ENCODE measurements at regions not wholly inside any gene's neighbourhood (a gene's known extent, or its start where the extent isn't known, plus 50 kb on each side); places are given as distances from the start of the nearest gene placed in this dataset.

DNA sequence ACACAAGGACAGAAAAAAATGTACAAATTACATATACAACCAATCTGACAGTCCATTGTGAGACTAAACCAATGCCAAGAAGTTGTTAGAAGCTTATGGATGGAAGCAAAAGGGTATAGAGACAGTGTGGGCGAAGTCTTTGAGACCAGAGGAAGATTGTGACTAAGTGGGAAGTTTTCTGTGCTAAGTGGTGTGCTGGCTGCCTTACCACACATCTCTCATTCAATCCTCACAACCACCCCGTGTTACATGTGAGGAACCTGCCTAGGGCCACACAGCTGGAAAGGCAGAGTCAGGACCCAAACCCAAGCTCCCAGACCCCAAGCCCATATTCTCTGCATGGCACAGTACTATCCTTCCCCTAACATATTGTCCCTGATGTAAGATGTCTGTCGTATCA is 53.5 kb upstream of the DUSP10 start:
- TF ChIP-seq SP1 (IDR thresholded peaks at IDR 0.05; ENCODE audit: low read depth, low read length) (no peak), EZH2 (IDR thresholded peaks at IDR 0.05; ENCODE audit: low read depth, low read length, severe bottlenecking) (no peak), SIN3A (conservative IDR thresholded peaks at IDR 0.05 in 1 of 2, IDR thresholded peaks at IDR 0.05 in 1 of 2; ENCODE audit: low read depth in 1 of 2, low read length in 2 of 2) (no peak), EP300 (IDR thresholded peaks at IDR 0.05; ENCODE audit: borderline replicate concordance in 1 of 2, low read depth in 2 of 2, low read length in 2 of 2) (no peak), SUZ12 (IDR thresholded peaks at IDR 0.05; ENCODE audit: low read length) (no peak), KDM1A (IDR thresholded peaks at IDR 0.05; ENCODE audit: borderline replicate concordance, low read length) (no peak), BACH1 (IDR thresholded peaks at IDR 0.05; ENCODE audit: low read length) (no peak), HDAC2 (IDR thresholded peaks at IDR 0.05; ENCODE audit: borderline replicate concordance in 1 of 2, low read depth in 2 of 2, low read length in 2 of 2) (no peak), RNF2 (IDR thresholded peaks at IDR 0.05; ENCODE audit: borderline replicate concordance, low read depth, low read length, missing control alignments, poor library complexity, severe bottlenecking) (no peak), RAD21 (IDR thresholded peaks at IDR 0.05 in 1 of 2, conservative IDR thresholded peaks at IDR 0.05 in 1 of 2; ENCODE audit: low read depth in 2 of 2, low read length in 2 of 2) (no peak)
- TF ChIP-seq, protein P1, sequence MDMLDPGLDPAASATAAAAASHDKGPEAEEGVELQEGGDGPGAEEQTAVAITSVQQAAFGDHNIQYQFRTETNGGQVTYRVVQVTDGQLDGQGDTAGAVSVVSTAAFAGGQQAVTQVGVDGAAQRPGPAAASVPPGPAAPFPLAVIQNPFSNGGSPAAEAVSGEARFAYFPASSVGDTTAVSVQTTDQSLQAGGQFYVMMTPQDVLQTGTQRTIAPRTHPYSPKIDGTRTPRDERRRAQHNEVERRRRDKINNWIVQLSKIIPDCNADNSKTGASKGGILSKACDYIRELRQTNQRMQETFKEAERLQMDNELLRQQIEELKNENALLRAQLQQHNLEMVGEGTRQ (IDR thresholded peaks at IDR 0.05; ENCODE audit: low read length), result no peak
- H2BK20ac ChIP-seq (ENCODE audit: low read length), result no peak overlapping the region
- no peak overlapping the region for H3K56ac ChIP-seq (replicated peaks; ENCODE audit: insufficient read length, low read depth, low read length)
- H3K4me2 ChIP-seq (ENCODE audit: insufficient read depth in 1 of 2, low read depth in 2 of 2, low read length in 2 of 2), result no peak overlapping the region
- H3K36me3 ChIP-seq (ENCODE audit: control insufficient read depth in 2 of 4, insufficient read depth in 4 of 4, low read length in 3 of 4), result no peaks in the 10 kb centered on the region
- DNase-seq (ENCODE audit: low read depth in 1 of 2, low spot score in 2 of 2), result no peak
- no peaks in the 10 kb centered on the region for H3K4me1 ChIP-seq (replicated peaks in 1 of 4; ENCODE audit: control insufficient read depth in 3 of 4, insufficient read depth in 4 of 4, low read length in 3 of 4)
- H2BK120ac ChIP-seq (replicated peaks; ENCODE audit: low read depth, low read length), result no peak overlapping the region
- no peak overlapping the region for H3K27ac ChIP-seq (ENCODE audit: low read depth, low read length)
- 87% methylated on average over 3 of the region's 3 CpGs; no CpG with 5 or more reads in 1 of the 2 experiments for WGBS, 2 experiments (ENCODE audit: extremely low coverage in 1 of 2, insufficient coverage in 1 of 2, insufficient read length in 1 of 2, insufficient replicate concordance in 2 of 2, low coverage in 1 of 2, low lambda C conversion rate in 2 of 2, missing lambda C conversion rate in 1 of 2)
- no peak overlapping the region for H2BK15ac ChIP-seq (ENCODE audit: low read length)
- H3K23me2 ChIP-seq (ENCODE audit: low read depth, low read length), result no peaks in the 10 kb centered on the region
- H3K27me3 ChIP-seq (replicated peaks in 1 of 4; ENCODE audit: control insufficient read depth in 3 of 4, extremely low read depth in 1 of 4, insufficient read depth in 3 of 4, low read length in 3 of 4), result no peaks in the 10 kb centered on the region; a peak in 1 of 7 replicates
- no peak overlapping the region for H4K8ac ChIP-seq (ENCODE audit: extremely low read depth, insufficient read depth, low read length)
- no peak overlapping the region for H3K18ac ChIP-seq (ENCODE audit: extremely low read depth, low read length)
- CTCF ChIA-PET (ENCODE audit: partially characterized antibody), result no interaction called here
- H3K9me3 ChIP-seq (ENCODE audit: insufficient read depth in 2 of 2, low read depth in 1 of 2, low read length in 1 of 2), result no peaks in the 10 kb centered on the region
- H3K4me3 ChIP-seq (ENCODE audit: extremely low read depth in 1 of 4, insufficient read depth in 2 of 4, low read depth in 3 of 4, low read length in 4 of 4), result no peak overlapping the region
- no peaks in the 10 kb centered on the region for H4K20me1 ChIP-seq (replicated peaks in 1 of 2; ENCODE audit: control insufficient read depth in 1 of 2, insufficient read depth in 2 of 2, low read length in 2 of 2)
- POLR2A ChIA-PET (ENCODE audit: partially characterized antibody), result no interaction called here
- no peak overlapping the region for H2AFZ ChIP-seq (ENCODE audit: low read length)
- no peak for FAIRE-seq
- H2AK5ac ChIP-seq (ENCODE audit: low read depth, low read length), result no peak overlapping the region
- H3K14ac ChIP-seq (ENCODE audit: insufficient read length), result no peak overlapping the region
- no peak overlapping the region for H4K91ac ChIP-seq (replicated peaks; ENCODE audit: insufficient read length, low read length)
- H2BK5ac ChIP-seq (ENCODE audit: low read depth, low read length), result no peak overlapping the region
- no peak overlapping the region for H3K23ac ChIP-seq (ENCODE audit: insufficient read length)
- no peaks in the 10 kb centered on the region for H3K79me1 ChIP-seq (ENCODE audit: low read depth, low read length)
- no peak overlapping the region for H3K4ac ChIP-seq (replicated peaks; ENCODE audit: insufficient read length, low read depth, low read length)
- H3K79me2 ChIP-seq (ENCODE audit: control insufficient read depth in 1 of 2, insufficient read depth in 2 of 2, low read length in 2 of 2), result no peaks in the 10 kb centered on the region
- H4K5ac ChIP-seq (ENCODE audit: insufficient read length, low read depth, low read length), result no peak overlapping the region
- no peak overlapping the region for H3K9ac ChIP-seq (replicated peaks in 1 of 4; ENCODE audit: extremely low read depth in 1 of 4, low read depth in 3 of 4, low read length in 3 of 4)
- H2BK12ac ChIP-seq (ENCODE audit: low read depth, low read length), result no peak overlapping the region

All from H1 (cell line).